ENCODE measurements at regions not wholly inside any gene's neighbourhood (a gene's known extent, or its start where the extent isn't known, plus 50 kb on each side); places are given as distances from the start of the nearest gene placed in this dataset.

- no peak overlapping the region for H3K27ac ChIP-seq
- intact Hi-C loops (cut with DNase I): no loop called here
- H3K4me3 ChIP-seq: no peak overlapping the region
- no peaks in the 10 kb centered on the region for H3K27me3 ChIP-seq
- no peaks in the 10 kb centered on the region for H3K9me3 ChIP-seq
- no peak for TF ChIP-seq CTCF (IDR thresholded peaks at IDR 0.05)
- no peaks in the 10 kb centered on the region for H3K4me1 ChIP-seq
- ATAC-seq (no peak), DNase-seq (no peak)
- no peaks in the 10 kb centered on the region for H3K36me3 ChIP-seq
Observed at GRCh38 chr5:112063856-112064255, 306.9 kb upstream of the NREP start.

GRCh38 chr5:112063191-112063590 lies 306.2 kb upstream of the NREP start:
- Histone ChIP-seq H3K4me3 (no peak overlapping the region), H3K4me1 (no peaks in the 10 kb centered on the region), H3K27ac (no peak overlapping the region), H3K9me3 (no peaks in the 10 kb centered on the region), H3K27me3 (no peaks in the 10 kb centered on the region), H3K36me3 (no peaks in the 10 kb centered on the region)
- no peak for TF ChIP-seq CTCF (IDR thresholded peaks at IDR 0.05)
- intact Hi-C loops (cut with DNase I): no loop called here
- ATAC-seq (no peak), DNase-seq (no peak)

- intact Hi-C loops (cut with DNase I): no loop called here
- Histone ChIP-seq H3K4me1 (no peaks in the 10 kb centered on the region), H3K36me3 (no peaks in the 10 kb centered on the region), H3K27ac (no peak overlapping the region), H3K27me3 (no peaks in the 10 kb centered on the region), H3K4me3 (no peak overlapping the region), H3K9me3 (no peaks in the 10 kb centered on the region)
- no peak for ATAC-seq
- TF ChIP-seq CTCF (IDR thresholded peaks at IDR 0.05): no peak
- no peak for DNase-seq
Observed at GRCh38 chr5:112062181-112062580, 305.2 kb upstream of the NREP start.

- H3K27ac ChIP-seq: no peak overlapping the region
- H3K4me1 ChIP-seq: no peaks in the 10 kb centered on the region
Observed at GRCh38 chr5:112061666-112062065, 304.7 kb upstream of the NREP start.

GRCh38 chr5:112059579-112060135 lies 302.7 kb upstream of the NREP start:
- intact Hi-C loops (cut with DNase I): no loop called here
- Histone ChIP-seq H3K27ac (no peak overlapping the region), H3K9me3 (peaks cover 0 to 6% of the 10 kb centered on the region in 2 donors), H3K36me3 (no peaks in the 10 kb centered on the region), H3K4me1 (no peaks in the 10 kb centered on the region), H3K4me3 (no peak overlapping the region), H3K27me3 (no peaks in the 10 kb centered on the region)
- ATAC-seq (no peak), DNase-seq (no peak)
- TF ChIP-seq CTCF (IDR thresholded peaks at IDR 0.05): no peak

More at GRCh38 chr5:112061666-112062065, 304.7 kb upstream of the NREP start:
- no peaks in the 10 kb centered on the region for H3K9me3 ChIP-seq
- no peak overlapping the region for H3K4me3 ChIP-seq
- intact Hi-C loops (cut with DNase I): no loop called here
- DNase-seq: no peak
- no peaks in the 10 kb centered on the region for H3K36me3 ChIP-seq
- no peaks in the 10 kb centered on the region for H3K27me3 ChIP-seq
- no peak for ATAC-seq
- TF ChIP-seq CTCF (IDR thresholded peaks at IDR 0.05): no peak
